PC-3 (cell line): ENCODE measurements at regions not wholly inside any gene's neighbourhood (a gene's known extent, or its start where the extent isn't known, plus 50 kb on each side); places are given as distances from the start of the nearest gene placed in this dataset.
A peak's percentile ranks its signal among the peaks of the same experiment; 100 is the strongest.

ENCODE experiments used
- ATAC-seq: fragments of 200-7000 bp; cut with Tn5 transposase; 2 replicates; pipeline ENCODE4 v1.9.1; 2020; ENCODE audit warnings: mild to moderate bottlenecking, moderate library complexity
- BruUV-seq: library from RNA; stranded (reverse); fragments of 400-500 nt; replicated peaks from 2 replicates; lab custom pipeline; 2021; lab: Mats Ljungman, UMichigan
- CTCF ChIA-PET: fragments of 300-600 bp; sonication (Branson Sonifier 250); formaldehyde crosslinking; loops from one replicate; lab custom pipeline; 2022; ENCODE audit warnings: antibody characterized with exemption; lab: Charles Lee
- POLR2A ChIA-PET: fragments of 300-600 bp; sonication (Branson Sonifier 250); formaldehyde crosslinking; loops from one replicate; lab custom pipeline; 2022; ENCODE audit warnings: antibody characterized with exemption; ENCODE audit not compliant: unreplicated experiment; lab: Charles Lee
- DNase-seq: peaks from one replicate; pipeline ENCODE4 v3.0.0-alpha.2; 2015
- H2AFZ ChIP-seq: fragments of 300-600 bp; sonication (generic); 2 replicates; pipeline ENCODE4 v1.6.0; 2016; ENCODE audit warnings: antibody characterized with exemption, low read length
- H3F3A ChIP-seq: fragments of 300-600 bp; sonication (generic); one replicate; pipeline ENCODE4 v1.6.0; 2017; ENCODE audit warnings: antibody characterized with exemption, low read length, control low read depth, mild to moderate bottlenecking; ENCODE audit not compliant: unreplicated experiment
- H3K27ac ChIP-seq: fragments of 300-600 bp; sonication (generic); 2 replicates; pipeline ENCODE4 v1.5.1; 2016; ENCODE audit warnings: mild to moderate bottlenecking, low read length
- H3K27me3 ChIP-seq: fragments of 300-600 bp; sonication (generic); 2 replicates; pipeline ENCODE4 v1.6.1; 2016; ENCODE audit warnings: low read length, mixed read lengths
- H3K36me3 ChIP-seq: fragments of 300-600 bp; sonication (generic); 2 replicates; pipeline ENCODE4 v1.6.1; 2016; ENCODE audit warnings: low read depth, mixed run types, low read length, mixed read lengths
- H3K4me1 ChIP-seq: fragments of 300-600 bp; sonication (generic); 2 replicates; pipeline ENCODE4 v1.5.1; 2016; ENCODE audit warnings: low read length; ENCODE audit not compliant: insufficient read depth
- H3K4me2 ChIP-seq: fragments of 300-600 bp; sonication (generic); 2 replicates; pipeline ENCODE4 v1.6.0; 2016; ENCODE audit warnings: low read length
- H3K4me3 ChIP-seq: fragments of 300-600 bp; sonication (generic); 2 replicates; pipeline ENCODE4 v1.5.1; 2016; ENCODE audit warnings: mild to moderate bottlenecking, low read length, mixed read lengths
- H3K79me2 ChIP-seq: fragments of 300-600 bp; sonication (generic); 2 replicates; pipeline ENCODE4 v1.6.1; 2017; ENCODE audit warnings: low read length, mixed read lengths
- H3K9ac ChIP-seq: fragments of 300-600 bp; sonication (generic); 2 replicates; pipeline ENCODE4 v1.6.0; 2016; ENCODE audit warnings: mild to moderate bottlenecking, low read length
- H3K9me2 ChIP-seq: fragments of 300-600 bp; sonication (generic); replicated peaks from 2 replicates; pipeline ENCODE4 v1.6.1; 2016; ENCODE audit warnings: mixed run types, low read length, mixed read lengths
- H3K9me3 ChIP-seq: fragments of 300-600 bp; sonication (generic); 2 replicates; pipeline ENCODE4 v1.6.1; 2016; ENCODE audit warnings: low read length, mixed read lengths
- H4K20me1 ChIP-seq: fragments of 300-600 bp; sonication (generic); 2 replicates; pipeline ENCODE4 v1.6.1; 2016; ENCODE audit warnings: low read length, mixed read lengths
- CTCF ChIP-seq: fragments of 300-600 bp; sonication (generic); conservative IDR thresholded peaks from 2 replicates; pipeline ENCODE4 v1.5.1; 2017; ENCODE audit warnings: antibody characterized with exemption, low read depth, mild to moderate bottlenecking, low read length
- EZH2 ChIP-seq: fragments of 300-600 bp; sonication (generic); IDR thresholded peaks from one replicate; pipeline ENCODE4 v1.6.1; 2017; ENCODE audit warnings: antibody characterized with exemption, mild to moderate bottlenecking, low read length; ENCODE audit not compliant: unreplicated experiment
- EZH2phosphoT487 ChIP-seq: fragments of 300-600 bp; sonication (generic); IDR thresholded peaks from 2 replicates; pipeline ENCODE4 v1.6.1; 2018; ENCODE audit warnings: mild to moderate bottlenecking, antibody characterized with exemption, low read length, borderline replicate concordance
- intact Hi-C: fragments of 100-400 bp; cut with micrococcal nuclease; formaldehyde crosslinking; loops from 2 replicates; pipeline ENCODE4 v1.9.0; 2023

- Histone ChIP-seq H3K9ac (no peak overlapping the region), H2AFZ (no peak overlapping the region), H3K9me3 (no peaks in the 10 kb centered on the region), H3K27ac (0 out of 2 replicates have a peak overlapping the region, but pooled peaks have one; percentile 5), H3K27me3 (no peaks in the 10 kb centered on the region), H3K36me3 (no peaks in the 10 kb centered on the region), H3K79me2 (no peaks in the 10 kb centered on the region), H3K4me3 (no peak overlapping the region), H4K20me1 (no peaks in the 10 kb centered on the region), H3K4me1 (no peaks in the 10 kb centered on the region), H3K9me2 (no peaks in the 10 kb centered on the region), H3F3A (no peaks in the 10 kb centered on the region), H3K4me2 (no peak overlapping the region)
- POLR2A ChIA-PET, result no interaction called here
- TF ChIP-seq EZH2 (no peak), EZH2phosphoT487 (no peak), CTCF (no peak)
- ATAC-seq (peak; percentile 94), DNase-seq (peak; percentile 13)
- CTCF ChIA-PET, result interaction anchor here (0.6 kb wide), 1 partner anchor 41 kb away, joined by 3 read pairs; no protein-coding TSS in a partner anchor
- BruUV-seq, result no TSS peak
- intact Hi-C loops, result no loop called here
Measured at GRCh38 chr13:33970746-33971561, 153.0 kb downstream of the RFC3 start.

- Histone ChIP-seq H3K4me3 (no peak overlapping the region), H3K27me3 (no peaks in the 10 kb centered on the region), H3K4me1 (peaks cover 5% of the 10 kb centered on the region), H3F3A (no peaks in the 10 kb centered on the region), H4K20me1 (no peaks in the 10 kb centered on the region), H3K36me3 (no peaks in the 10 kb centered on the region), H3K9me3 (no peaks in the 10 kb centered on the region), H3K4me2 (no peak overlapping the region), H3K79me2 (no peaks in the 10 kb centered on the region), H3K27ac (0 out of 2 replicates have a peak overlapping the region, but pooled peaks have one; percentile 5), H2AFZ (no peak overlapping the region), H3K9me2 (no peaks in the 10 kb centered on the region), H3K9ac (no peak overlapping the region)
- intact Hi-C loops, result no loop called here
- ATAC-seq, result no peak
- no peak for DNase-seq
- ChIA-PET POLR2A (no interaction called here), CTCF (interaction anchor here (0.6 kb wide), 1 partner anchor 42 kb away, joined by 3 read pairs; no protein-coding TSS in a partner anchor)
- no peak for TF ChIP-seq CTCF
- no peak for TF ChIP-seq EZH2
- no peak for TF ChIP-seq EZH2phosphoT487
- BruUV-seq, result no TSS peak
Measured at GRCh38 chr13:33971562-33971819, 153.5 kb downstream of the RFC3 start.

- Histone ChIP-seq H3F3A (no peaks in the 10 kb centered on the region), H3K27ac (no peak overlapping the region), H3K27me3 (no peaks in the 10 kb centered on the region), H3K4me2 (no peak overlapping the region), H3K4me1 (peaks cover 15% of the 10 kb centered on the region), H4K20me1 (no peaks in the 10 kb centered on the region), H3K79me2 (no peaks in the 10 kb centered on the region), H3K9me2 (no peaks in the 10 kb centered on the region), H3K36me3 (no peaks in the 10 kb centered on the region), H3K9me3 (no peaks in the 10 kb centered on the region), H3K4me3 (no peak overlapping the region), H2AFZ (no peak overlapping the region), H3K9ac (no peak overlapping the region)
- TF ChIP-seq EZH2 (no peak), EZH2phosphoT487 (no peak), CTCF (no peak)
- ChIA-PET CTCF (no interaction called here), POLR2A (interaction anchor here (0.7 kb wide), 1 partner anchor 63 kb away, joined by 3 read pairs; no protein-coding TSS in a partner anchor)
- ATAC-seq, result no peak
- no TSS peak for BruUV-seq
- DNase-seq, result no peak
- intact Hi-C loops, result no loop called here
Measured at GRCh38 chr13:33973194-33973593, 155.2 kb downstream of the RFC3 start.
